ENCODE measurements at regions not wholly inside any gene's neighbourhood (a gene's known extent, or its start where the extent isn't known, plus 50 kb on each side); places are given as distances from the start of the nearest gene placed in this dataset.

- no peak overlapping the region for H3K18ac ChIP-seq (ENCODE audit: insufficient read length, low read depth, low read length)
- no peak overlapping the region for H3K56ac ChIP-seq (ENCODE audit: insufficient read length, low read depth, low read length)
- H3K27me3 ChIP-seq (ENCODE audit: insufficient read depth, low read length) = no peaks in the 10 kb centered on the region
- no peaks in the 10 kb centered on the region for H3K79me2 ChIP-seq (ENCODE audit: insufficient read depth, low read length)
- no peak overlapping the region for H2AK5ac ChIP-seq (ENCODE audit: insufficient read length, low read length)
- H2BK12ac ChIP-seq (ENCODE audit: insufficient read length, low read depth, low read length) = no peak overlapping the region
- H4K8ac ChIP-seq (replicated peaks; ENCODE audit: insufficient read length, low read depth, low read length) = no peak overlapping the region
- H2BK5ac ChIP-seq (ENCODE audit: insufficient read length, low read length) = no peak overlapping the region
- Mint-ChIP-seq H3K27ac (no peak overlapping the region), H3K36me3 (ENCODE audit: insufficient read depth in 1 of 3, low read depth in 3 of 3) (no peaks in the 10 kb centered on the region; a peak in 1 of 7 replicates), H3K27me3 (ENCODE audit: low read depth) (no peaks in the 10 kb centered on the region; the same call in 1 of the 2 replicates), H3K4me3 (no peak overlapping the region), H3K9me3 (peaks cover 0 to 2% of the 10 kb centered on the region in 2 experiments; a peak in 1 of 5 replicates), H3K4me1 (0 out of 4 replicates have a peak, but pooled peaks cover 0 to 4% of the 10 kb centered on the region in 2 experiments)
- no peak overlapping the region for H3T11ph ChIP-seq (ENCODE audit: low read length)
- H3K79me1 ChIP-seq (ENCODE audit: insufficient read depth, low read depth, low read length, poor library complexity, severe bottlenecking) = no peaks in the 10 kb centered on the region
- no peak overlapping the region for H2BK15ac ChIP-seq (ENCODE audit: low read depth, low read length)
- H3K4me2 ChIP-seq (ENCODE audit: insufficient read depth, insufficient read length, low read length) = no peak overlapping the region
- H2BK120ac ChIP-seq (ENCODE audit: low read depth, low read length, poor library complexity, severe bottlenecking) = no peak overlapping the region
- no peak overlapping the region for H4K91ac ChIP-seq (ENCODE audit: insufficient read length, low read depth, low read length)
- H3K23me2 ChIP-seq (ENCODE audit: insufficient read length, low read depth, low read length, poor library complexity, severe bottlenecking) = no peaks in the 10 kb centered on the region
- no peak overlapping the region for H4K5ac ChIP-seq (ENCODE audit: insufficient read length, low read depth, low read length)
- H3K9ac ChIP-seq (ENCODE audit: extremely low read depth, insufficient read length, low read length) = no peak overlapping the region
- no peak for DNase-seq
- no peak overlapping the region for H2AFZ ChIP-seq (ENCODE audit: low read length)
- no CpG with 5 or more reads among the region's 1 CpG for WGBS (ENCODE audit: extremely low coverage, insufficient read length, low lambda C conversion rate)
- H3K14ac ChIP-seq (ENCODE audit: insufficient read depth, low read length) = no peak overlapping the region
- H4K20me1 ChIP-seq (ENCODE audit: control insufficient read depth, insufficient read depth, insufficient read length) = no peaks in the 10 kb centered on the region
- H2BK20ac ChIP-seq (ENCODE audit: low read depth, low read length, poor library complexity, severe bottlenecking) = no peak overlapping the region
- TF ChIP-seq CTCF (conservative IDR thresholded peaks at IDR 0.05) = no peak
- H3K4ac ChIP-seq (ENCODE audit: low read depth, low read length) = no peak overlapping the region
- H3K9me3 ChIP-seq (ENCODE audit: control insufficient read depth, low read depth, low read length) = no peaks in the 10 kb centered on the region
- H3K27ac ChIP-seq (ENCODE audit: insufficient read length, low read depth, low read length) = no peak overlapping the region
- no peaks in the 10 kb centered on the region for H3K4me1 ChIP-seq (ENCODE audit: insufficient read depth, low read length)
- H3K23ac ChIP-seq (ENCODE audit: insufficient read length, low read depth, low read length) = no peak overlapping the region
Measured at GRCh38 chr10:50963063-50963462, 77.6 kb upstream of the A1CF start.

All from H9 (cell line).